Endothelial cell of umbilical vein (primary cell): ENCODE measurements at regions not wholly inside any gene's neighbourhood (a gene's known extent, or its start where the extent isn't known, plus 50 kb on each side); places are given as distances from the start of the nearest gene placed in this dataset.

Experiments used
- BruUV-seq: library from RNA; stranded (reverse); fragments of 400-500 nt; replicated peaks from 2 replicates; lab custom pipeline; 2021; lab: Mats Ljungman, UMichigan
- CTCF ChIA-PET: fragments of 300-600, 350-600 bp; sonication (Branson Sonifier 250); formaldehyde crosslinking; loops from one replicate; lab custom pipeline; 2021; ENCODE audit warnings: antibody characterized with exemption, inconsistent platforms; lab: Charles Lee
- POLR2A ChIA-PET: fragments of 300-600, 350-600 bp; sonication (Branson Sonifier 250); formaldehyde crosslinking; loops from one replicate; lab custom pipeline; 2021; ENCODE audit warnings: antibody characterized with exemption, inconsistent platforms; lab: Charles Lee
- DNase-seq: peaks from one replicate; pipeline ENCODE4 v3.0.0-alpha.2; 2011; ENCODE audit warnings: low read depth, low spot score
- FAIRE-seq: peaks from 2 replicates; lab custom pipeline; 2011; peaks lifted over from hg19 to GRCh38; lab: Jason Lieb, UNC
- H2AFZ ChIP-seq: 2 replicates; pipeline ENCODE4 v1.6.0; 2012; ENCODE audit warnings: low read depth, low read length, control low read depth, inconsistent platforms
- H3K27ac ChIP-seq: 2 replicates; pipeline ENCODE4 v1.5.1; 2011; ENCODE audit warnings: low read depth, mild to moderate bottlenecking, control low read depth, low read length, moderate library complexity; ENCODE audit not compliant: insufficient read depth
- H3K27me3 ChIP-seq, 2 experiments: 2 replicates each; pipeline versions ENCODE4 v1.6.0 to v1.6.1; 2011; ENCODE audit warnings: low read length in 2 of 2, mixed read lengths in 1 of 2; ENCODE audit not compliant: control insufficient read depth in 2 of 2, insufficient read depth in 2 of 2
- H3K36me3 ChIP-seq, 2 experiments: 2 replicates in 1 of 2; 3 replicates in 1 of 2; pipeline ENCODE4 v1.5.1; 2011; ENCODE audit warnings: low read length in 2 of 2, mild to moderate bottlenecking in 1 of 2, moderate library complexity in 1 of 2; ENCODE audit not compliant: control insufficient read depth in 2 of 2, insufficient read depth in 2 of 2; ENCODE audit errors: extremely low read depth in 1 of 2
- H3K4me1 ChIP-seq: 3 replicates; pipeline ENCODE4 v1.5.1; 2011; ENCODE audit warnings: mild to moderate bottlenecking, low read length; ENCODE audit not compliant: control insufficient read depth, insufficient read depth; ENCODE audit errors: extremely low read depth
- H3K4me2 ChIP-seq: 2 replicates; pipeline ENCODE4 v1.6.1; 2011; ENCODE audit warnings: low read length, control low read depth, mixed read lengths; ENCODE audit not compliant: insufficient read depth
- H3K4me3 ChIP-seq, 3 experiments: fragments of 200-600 bp in 1 of 3; sonication (generic), shearing (Covaris generic) in 1 of 3; replicated peaks in 1 of 3; 2 replicates each; pipeline ENCODE4 v1.5.1; 2011 to 2016; ENCODE audit warnings: control low read depth in 3 of 3, low read length in 3 of 3, mild to moderate bottlenecking in 2 of 3, inconsistent platforms in 1 of 3, low read depth in 1 of 3, moderate library complexity in 1 of 3; ENCODE audit not compliant: insufficient read depth in 1 of 3
- H3K79me2 ChIP-seq: 2 replicates; pipeline ENCODE4 v1.6.0; 2012; ENCODE audit warnings: low read length, inconsistent platforms; ENCODE audit not compliant: control insufficient read depth, insufficient read depth
- H3K9ac ChIP-seq: replicated peaks from 2 replicates; pipeline ENCODE3; 2011; ENCODE audit warnings: low read length, control low read depth; ENCODE audit not compliant: insufficient read depth; ENCODE audit errors: extremely low read depth
- H3K9me1 ChIP-seq: replicated peaks from 3 replicates; pipeline ENCODE4 v1.6.0; 2011; ENCODE audit warnings: mild to moderate bottlenecking, low read length; ENCODE audit not compliant: control insufficient read depth, insufficient read depth; ENCODE audit errors: extremely low read depth
- H3K9me3 ChIP-seq: replicated peaks from 2 replicates; pipeline ENCODE4 v1.5.1; 2012; ENCODE audit warnings: low read length, inconsistent platforms; ENCODE audit not compliant: control insufficient read depth, insufficient read depth
- H4K20me1 ChIP-seq: replicated peaks from 2 replicates; pipeline ENCODE3; 2011; ENCODE audit warnings: mild to moderate bottlenecking, low read length; ENCODE audit not compliant: control insufficient read depth, insufficient read depth; ENCODE audit errors: extremely low read depth
- EZH2 ChIP-seq: IDR thresholded peaks from 2 replicates; pipeline ENCODE4 v1.6.1; 2012; ENCODE audit warnings: borderline replicate concordance, low read depth, mild to moderate bottlenecking, moderate library complexity, low read length, inconsistent platforms; ENCODE audit not compliant: severe bottlenecking
- FOS ChIP-seq: IDR thresholded peaks from 2 replicates; pipeline ENCODE4 v1.6.1; 2011; ENCODE audit warnings: mild to moderate bottlenecking, low read length, moderate library complexity, borderline replicate concordance; ENCODE audit not compliant: insufficient read depth
- GATA2 ChIP-seq: IDR thresholded peaks from 2 replicates; pipeline ENCODE4 v1.7.0; 2011; ENCODE audit warnings: low read depth, mild to moderate bottlenecking, moderate library complexity, mixed read lengths, low read length; ENCODE audit not compliant: insufficient read length, insufficient read depth
- JUN ChIP-seq: IDR thresholded peaks from 2 replicates; pipeline ENCODE4 v1.6.1; 2011; ENCODE audit warnings: borderline replicate concordance, low read depth; ENCODE audit not compliant: insufficient read length, insufficient read depth
- MYC ChIP-seq: IDR thresholded peaks from one replicate; pipeline ENCODE4 v1.6.1; 2011; ENCODE audit warnings: mild to moderate bottlenecking, low read depth, low read length
- POLR2A ChIP-seq: IDR thresholded peaks from 2 replicates; pipeline ENCODE4 v1.6.1; 2012; ENCODE audit warnings: low read depth, mild to moderate bottlenecking, control low read depth, low read length
- POLR2AphosphoS5 ChIP-seq: IDR thresholded peaks from 2 replicates; pipeline ENCODE4 v1.6.1; 2012; ENCODE audit warnings: low read depth, mild to moderate bottlenecking, control low read depth, low read length, moderate library complexity; ENCODE audit not compliant: insufficient read depth
- dilution Hi-C: fragments of 300-500 bp; cut with MboI; formaldehyde crosslinking; loops from one replicate; pipeline ENCODE4 v1.15.0; 2019; ENCODE audit warnings: low sequenced_read_pairs; ENCODE audit not compliant: extremely low pct_ligation_motif_present
- intact Hi-C: fragments of 100-400 bp; cut with micrococcal nuclease; formaldehyde crosslinking; loops from one replicate; pipeline ENCODE4 v1.10.0; 2022
- TF ChIP-seq, protein P1 (sequence below): IDR thresholded peaks from 2 replicates; pipeline ENCODE4 v1.6.1; 2011; ENCODE audit not compliant: insufficient read depth, insufficient read length
- TF ChIP-seq, protein P2 (sequence below), 2 donors: IDR thresholded peaks; 1 replicate in 1 of 2; 2 replicates in 1 of 2; pipeline ENCODE4 v1.5.1; 2011; ENCODE audit warnings: low read length in 2 of 2, mild to moderate bottlenecking in 2 of 2, moderate library complexity in 2 of 2, control low read depth in 1 of 2, inconsistent platforms in 1 of 2, low read depth in 1 of 2; ENCODE audit not compliant: insufficient read depth in 1 of 2; ENCODE audit errors: extremely low read depth in 1 of 2

DNA sequence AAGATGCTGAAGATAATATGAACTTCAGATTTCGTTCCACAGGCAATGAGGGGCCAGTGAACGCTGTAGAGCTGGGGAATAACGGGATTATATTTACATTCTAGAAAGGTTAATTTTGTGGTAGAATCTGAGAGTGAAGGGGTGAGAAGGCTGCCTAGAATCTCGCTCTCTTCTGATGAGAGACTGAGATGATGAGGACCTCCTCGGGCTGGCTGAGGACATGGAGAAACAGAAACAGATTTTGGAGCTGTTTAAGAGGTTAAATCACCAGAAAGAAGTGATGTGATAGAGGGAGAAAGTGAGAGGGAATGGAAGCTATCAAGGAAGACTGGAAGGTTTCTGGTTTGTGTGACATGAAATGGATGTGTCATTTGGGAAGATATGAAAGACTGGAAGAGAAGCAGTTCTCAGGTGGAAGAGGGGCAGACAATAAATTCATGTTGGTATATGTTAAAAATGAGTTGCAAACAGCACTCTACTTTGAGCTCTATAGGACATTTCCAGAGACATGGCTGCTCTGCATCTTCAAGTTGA is 612.6 kb downstream of the ISL1 start:
- intact Hi-C loops (no loop called here), dilution Hi-C loops (no loop called here)
- Histone ChIP-seq H3K27me3 (no peaks in the 10 kb centered on the region), H4K20me1 (no peaks in the 10 kb centered on the region), H3K4me1 (no peaks in the 10 kb centered on the region), H3K4me3 (no peak overlapping the region), H3K9me1 (no peaks in the 10 kb centered on the region), H3K36me3 (no peaks in the 10 kb centered on the region), H3K27ac (no peak overlapping the region), H3K9ac (no peak overlapping the region), H2AFZ (no peak overlapping the region), H3K4me2 (no peak overlapping the region), H3K79me2 (no peaks in the 10 kb centered on the region), H3K9me3 (no peaks in the 10 kb centered on the region)
- DNase-seq (no peak), FAIRE-seq (no peak)
- CTCF ChIA-PET: interaction anchor here (0.9 to 1.6 kb wide), 4 partner anchors 8 to 1033 kb away, joined by 3 to 6 read pairs (median 4); no protein-coding TSS in a partner anchor
- no TSS peak for BruUV-seq
- TF ChIP-seq, protein P1, sequence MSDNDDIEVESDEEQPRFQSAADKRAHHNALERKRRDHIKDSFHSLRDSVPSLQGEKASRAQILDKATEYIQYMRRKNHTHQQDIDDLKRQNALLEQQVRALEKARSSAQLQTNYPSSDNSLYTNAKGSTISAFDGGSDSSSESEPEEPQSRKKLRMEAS: no peak
- no peak for TF ChIP-seq GATA2
- POLR2A ChIA-PET: no interaction called here

DNA sequence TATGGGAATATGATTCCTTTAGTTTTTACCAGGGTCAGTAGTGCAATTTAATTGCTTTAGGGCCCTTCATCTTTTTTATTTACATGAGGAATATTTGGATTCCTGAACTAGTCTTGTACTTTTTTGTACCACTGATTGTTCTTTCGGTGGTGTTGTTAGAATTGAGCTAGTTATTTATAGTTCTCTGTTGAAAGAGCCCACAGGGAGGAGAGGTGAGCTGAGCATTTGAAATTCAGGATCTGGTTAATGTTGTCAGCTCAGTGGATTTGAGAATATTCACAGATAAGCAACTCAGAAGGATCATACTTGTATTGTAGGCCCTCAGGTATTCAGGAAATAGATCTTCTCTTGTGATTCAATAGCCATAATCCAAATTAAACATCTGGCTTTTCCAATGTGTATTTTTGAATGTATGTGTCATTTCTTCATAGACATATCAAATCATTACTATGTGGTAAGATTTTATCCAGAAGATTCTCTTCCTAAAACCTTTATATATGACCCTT is 613.2 kb downstream of the ISL1 start:
- Histone ChIP-seq H3K4me1 (no peaks in the 10 kb centered on the region), H3K9me1 (no peaks in the 10 kb centered on the region), H3K27me3 (no peaks in the 10 kb centered on the region), H4K20me1 (no peaks in the 10 kb centered on the region), H3K36me3 (no peaks in the 10 kb centered on the region), H3K27ac (no peak overlapping the region), H3K9ac (no peak overlapping the region), H3K4me2 (no peak overlapping the region), H3K4me3 (no peak overlapping the region), H3K79me2 (no peaks in the 10 kb centered on the region), H3K9me3 (no peaks in the 10 kb centered on the region), H2AFZ (no peak overlapping the region)
- BruUV-seq: no TSS peak
- intact Hi-C loops: no loop called here
- dilution Hi-C loops: no loop called here
- FAIRE-seq: no peak
- no peak for DNase-seq
- CTCF ChIA-PET: interaction anchor here (0.9 to 1.6 kb wide), 4 partner anchors 9 to 1033 kb away, joined by 3 to 6 read pairs (median 4); no protein-coding TSS in a partner anchor
- POLR2A ChIA-PET: no interaction called here
- TF ChIP-seq MYC: no peak
- TF ChIP-seq POLR2AphosphoS5: no peak
- no peak for TF ChIP-seq EZH2
- no peak for TF ChIP-seq FOS
- TF ChIP-seq, protein P1: no peak
- no peak for TF ChIP-seq GATA2
- no peak for TF ChIP-seq POLR2A
- no peak for TF ChIP-seq JUN
- TF ChIP-seq, protein P2, sequence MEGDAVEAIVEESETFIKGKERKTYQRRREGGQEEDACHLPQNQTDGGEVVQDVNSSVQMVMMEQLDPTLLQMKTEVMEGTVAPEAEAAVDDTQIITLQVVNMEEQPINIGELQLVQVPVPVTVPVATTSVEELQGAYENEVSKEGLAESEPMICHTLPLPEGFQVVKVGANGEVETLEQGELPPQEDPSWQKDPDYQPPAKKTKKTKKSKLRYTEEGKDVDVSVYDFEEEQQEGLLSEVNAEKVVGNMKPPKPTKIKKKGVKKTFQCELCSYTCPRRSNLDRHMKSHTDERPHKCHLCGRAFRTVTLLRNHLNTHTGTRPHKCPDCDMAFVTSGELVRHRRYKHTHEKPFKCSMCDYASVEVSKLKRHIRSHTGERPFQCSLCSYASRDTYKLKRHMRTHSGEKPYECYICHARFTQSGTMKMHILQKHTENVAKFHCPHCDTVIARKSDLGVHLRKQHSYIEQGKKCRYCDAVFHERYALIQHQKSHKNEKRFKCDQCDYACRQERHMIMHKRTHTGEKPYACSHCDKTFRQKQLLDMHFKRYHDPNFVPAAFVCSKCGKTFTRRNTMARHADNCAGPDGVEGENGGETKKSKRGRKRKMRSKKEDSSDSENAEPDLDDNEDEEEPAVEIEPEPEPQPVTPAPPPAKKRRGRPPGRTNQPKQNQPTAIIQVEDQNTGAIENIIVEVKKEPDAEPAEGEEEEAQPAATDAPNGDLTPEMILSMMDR (IDR thresholded peaks at IDR 0.05; ENCODE audit: extremely low read depth in 1 of 2, insufficient read depth in 1 of 2, low read depth in 1 of 2, low read length in 2 of 2): no peak
